Thoracic aorta (tissue), 2 donors: ENCODE measurements at regions not wholly inside any gene's neighbourhood (a gene's known extent, or its start where the extent isn't known, plus 50 kb on each side); places are given as distances from the start of the nearest gene placed in this dataset.

Experiments used
- ATAC-seq: fragments of 150-250 bp; one replicate; pipeline ENCODE4 v1.8.0; 2017; ENCODE audit warnings: low read depth; ENCODE audit not compliant: insufficient number of reproducible peaks, low FRiP score
- DNase-seq: peaks from one replicate; pipeline ENCODE4 v3.0.0-alpha.2; 2020; ENCODE audit warnings: low spot score
- H3K27ac ChIP-seq, 2 donors: fragments of 200-600 bp; sonication (generic); 1 replicate in 1 of 2; 2 replicates in 1 of 2; pipeline ENCODE4 v1.5.1; 2016; ENCODE audit warnings: mild to moderate bottlenecking in 2 of 2, moderate library complexity in 2 of 2
- H3K27me3 ChIP-seq: fragments of 200-600 bp; sonication (generic); replicated peaks from 2 replicates; pipeline ENCODE4 v1.6.0; 2016; ENCODE audit warnings: mild to moderate bottlenecking; ENCODE audit not compliant: insufficient read depth
- H3K36me3 ChIP-seq: fragments of 200-600 bp; sonication (generic); one replicate; pipeline ENCODE4 v1.5.1; 2016
- H3K4me1 ChIP-seq, 2 donors: fragments of 200-600 bp; sonication (generic); 1 replicate in 1 of 2; 2 replicates in 1 of 2; pipeline versions ENCODE4 v1.5.1 to v1.6.0; 2016; ENCODE audit warnings: low read depth in 2 of 2, mild to moderate bottlenecking in 1 of 2; ENCODE audit not compliant: control insufficient read depth in 1 of 2
- H3K4me3 ChIP-seq: fragments of 200-600 bp; sonication (generic); 2 replicates; pipeline ENCODE4 v1.5.1; 2016; ENCODE audit warnings: mild to moderate bottlenecking
- H3K9me3 ChIP-seq: fragments of 200-600 bp; sonication (generic); 2 replicates; pipeline ENCODE4 v1.5.1; 2016
- CTCF ChIP-seq: fragments of 200-600 bp; sonication (generic); IDR thresholded peaks from one replicate; pipeline ENCODE4 v1.5.1; 2019; ENCODE audit warnings: antibody characterized with exemption

GRCh38 chr6:159617444-159617843 lies 75.6 kb downstream of the SOD2 start:
- H3K4me1 ChIP-seq: no peaks in the 10 kb centered on the region
- no peak for DNase-seq
- no peak for ATAC-seq
- no peaks in the 10 kb centered on the region for H3K27me3 ChIP-seq
- no peak overlapping the region for H3K27ac ChIP-seq
- H3K4me3 ChIP-seq: no peak overlapping the region
- H3K36me3 ChIP-seq: no peaks in the 10 kb centered on the region
- H3K9me3 ChIP-seq: peaks cover 17% of the 10 kb centered on the region
- TF ChIP-seq CTCF: no peak

GRCh38 chr6:159616456-159616855 lies 76.6 kb downstream of the SOD2 start:
- DNase-seq (no peak), ATAC-seq (no peak)
- no peak for TF ChIP-seq CTCF
- no peaks in the 10 kb centered on the region for H3K36me3 ChIP-seq
- H3K9me3 ChIP-seq: peaks cover 17% of the 10 kb centered on the region
- no peaks in the 10 kb centered on the region for H3K27me3 ChIP-seq
- H3K4me1 ChIP-seq: no peaks in the 10 kb centered on the region
- H3K4me3 ChIP-seq: no peak overlapping the region
- no peak overlapping the region for H3K27ac ChIP-seq

- no peak for ATAC-seq
- TF ChIP-seq CTCF: no peak
- no peak overlapping the region for H3K27ac ChIP-seq
- no peak overlapping the region for H3K4me3 ChIP-seq
- DNase-seq: no peak
- H3K36me3 ChIP-seq: no peaks in the 10 kb centered on the region
- peaks cover 17% of the 10 kb centered on the region for H3K9me3 ChIP-seq
- H3K27me3 ChIP-seq: no peaks in the 10 kb centered on the region
- no peaks in the 10 kb centered on the region for H3K4me1 ChIP-seq
These were observed 77.1 kb downstream of the SOD2 start for GRCh38 chr6:159615918-159616317.

GRCh38 chr6:159610881-159611280 lies 82.2 kb downstream of the SOD2 start:
- no peaks in the 10 kb centered on the region for H3K4me1 ChIP-seq
- H3K4me3 ChIP-seq: no peak overlapping the region
- no peak for TF ChIP-seq CTCF
- no peak for ATAC-seq
- no peaks in the 10 kb centered on the region for H3K36me3 ChIP-seq
- no peaks in the 10 kb centered on the region for H3K27me3 ChIP-seq
- H3K27ac ChIP-seq: no peak overlapping the region
- peaks cover 4% of the 10 kb centered on the region for H3K9me3 ChIP-seq
- no peak for DNase-seq

GRCh38 chr6:159609652-159610178 lies 83.3 kb downstream of the SOD2 start:
- no peak overlapping the region for H3K4me3 ChIP-seq
- TF ChIP-seq CTCF: no peak
- ATAC-seq (no peak), DNase-seq (no peak)
- no peak overlapping the region for H3K27ac ChIP-seq
- peaks cover under 1% of the 10 kb centered on the region for H3K9me3 ChIP-seq
- no peaks in the 10 kb centered on the region for H3K4me1 ChIP-seq
- no peaks in the 10 kb centered on the region for H3K36me3 ChIP-seq
- no peaks in the 10 kb centered on the region for H3K27me3 ChIP-seq
